ENCODE measurements at regions not wholly inside any gene's neighbourhood (a gene's known extent, or its start where the extent isn't known, plus 50 kb on each side); places are given as distances from the start of the nearest gene placed in this dataset.

DNA sequence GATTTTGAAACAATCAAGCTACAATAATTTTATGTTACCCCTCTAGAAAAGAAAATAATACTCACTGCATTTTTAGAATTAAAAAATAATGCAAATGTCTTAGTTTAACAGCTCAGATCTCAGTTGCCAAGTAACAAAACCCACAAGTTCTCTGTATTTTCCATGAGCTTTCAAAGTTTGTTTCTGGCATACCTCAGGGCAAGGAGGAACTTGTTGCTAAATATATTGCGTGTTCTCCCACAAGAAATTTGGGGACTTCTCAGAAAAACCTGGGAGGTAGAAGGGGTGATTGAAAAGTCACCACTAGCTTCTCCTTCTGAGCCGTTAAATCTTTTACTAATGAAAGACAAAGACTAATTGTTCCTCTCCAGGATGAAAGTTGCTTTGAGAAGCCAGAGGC is 236.8 kb upstream of the MARCKS start:
- Histone ChIP-seq H3K27ac (ENCODE audit: low read depth, low read length) (no peak overlapping the region), H3K9ac (ENCODE audit: low read length) (no peak overlapping the region), H3K9me3 (ENCODE audit: control insufficient read depth in 1 of 2, insufficient read depth in 1 of 2, low read depth in 1 of 2, low read length in 2 of 2) (no peaks in the 10 kb centered on the region), H3K9me2 (ENCODE audit: insufficient read depth) (no peaks in the 10 kb centered on the region), H3K4me2 (ENCODE audit: low read length) (no peak overlapping the region), H3K36me3 (ENCODE audit: control insufficient read depth in 1 of 2, insufficient read depth in 2 of 2, low read length in 2 of 2) (no peaks in the 10 kb centered on the region), H2AFZ (ENCODE audit: low read depth, low read length, poor library complexity, severe bottlenecking) (no peak overlapping the region), H3K27me3 (ENCODE audit: insufficient read depth, low read length) (no peaks in the 10 kb centered on the region), H3K4me1 (ENCODE audit: control insufficient read depth in 1 of 2, insufficient read depth in 2 of 2, low read length in 2 of 2) (no peaks in the 10 kb centered on the region), H3K79me2 (ENCODE audit: insufficient read depth, low read length) (no peaks in the 10 kb centered on the region), H4K20me1 (ENCODE audit: insufficient read depth) (no peaks in the 10 kb centered on the region), H3K4me3 (replicated peaks in 1 of 2; ENCODE audit: low read depth in 1 of 2, low read length in 2 of 2) (no peak overlapping the region)
- ATAC-seq (no peak), DNase-seq (ENCODE audit: low read depth, low spot score) (no peak)
- POLR2A ChIA-PET, result no interaction called here
- intact Hi-C loops (cut with micrococcal nuclease), result no loop called here
- TF ChIP-seq, protein P1, sequence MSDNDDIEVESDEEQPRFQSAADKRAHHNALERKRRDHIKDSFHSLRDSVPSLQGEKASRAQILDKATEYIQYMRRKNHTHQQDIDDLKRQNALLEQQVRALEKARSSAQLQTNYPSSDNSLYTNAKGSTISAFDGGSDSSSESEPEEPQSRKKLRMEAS (IDR thresholded peaks at IDR 0.05), result no peak
- TF ChIP-seq, protein P2, sequence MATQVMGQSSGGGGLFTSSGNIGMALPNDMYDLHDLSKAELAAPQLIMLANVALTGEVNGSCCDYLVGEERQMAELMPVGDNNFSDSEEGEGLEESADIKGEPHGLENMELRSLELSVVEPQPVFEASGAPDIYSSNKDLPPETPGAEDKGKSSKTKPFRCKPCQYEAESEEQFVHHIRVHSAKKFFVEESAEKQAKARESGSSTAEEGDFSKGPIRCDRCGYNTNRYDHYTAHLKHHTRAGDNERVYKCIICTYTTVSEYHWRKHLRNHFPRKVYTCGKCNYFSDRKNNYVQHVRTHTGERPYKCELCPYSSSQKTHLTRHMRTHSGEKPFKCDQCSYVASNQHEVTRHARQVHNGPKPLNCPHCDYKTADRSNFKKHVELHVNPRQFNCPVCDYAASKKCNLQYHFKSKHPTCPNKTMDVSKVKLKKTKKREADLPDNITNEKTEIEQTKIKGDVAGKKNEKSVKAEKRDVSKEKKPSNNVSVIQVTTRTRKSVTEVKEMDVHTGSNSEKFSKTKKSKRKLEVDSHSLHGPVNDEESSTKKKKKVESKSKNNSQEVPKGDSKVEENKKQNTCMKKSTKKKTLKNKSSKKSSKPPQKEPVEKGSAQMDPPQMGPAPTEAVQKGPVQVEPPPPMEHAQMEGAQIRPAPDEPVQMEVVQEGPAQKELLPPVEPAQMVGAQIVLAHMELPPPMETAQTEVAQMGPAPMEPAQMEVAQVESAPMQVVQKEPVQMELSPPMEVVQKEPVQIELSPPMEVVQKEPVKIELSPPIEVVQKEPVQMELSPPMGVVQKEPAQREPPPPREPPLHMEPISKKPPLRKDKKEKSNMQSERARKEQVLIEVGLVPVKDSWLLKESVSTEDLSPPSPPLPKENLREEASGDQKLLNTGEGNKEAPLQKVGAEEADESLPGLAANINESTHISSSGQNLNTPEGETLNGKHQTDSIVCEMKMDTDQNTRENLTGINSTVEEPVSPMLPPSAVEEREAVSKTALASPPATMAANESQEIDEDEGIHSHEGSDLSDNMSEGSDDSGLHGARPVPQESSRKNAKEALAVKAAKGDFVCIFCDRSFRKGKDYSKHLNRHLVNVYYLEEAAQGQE (IDR thresholded peaks at IDR 0.05; ENCODE audit: low read depth), result no peak
- no peak for TF ChIP-seq POLR2A (IDR thresholded peaks at IDR 0.05; ENCODE audit: borderline replicate concordance, extremely low read depth, insufficient read depth, insufficient read length)
- TF ChIP-seq CEBPB (IDR thresholded peaks at IDR 0.05; ENCODE audit: low read depth), result no peak
- TF ChIP-seq, protein P3, sequence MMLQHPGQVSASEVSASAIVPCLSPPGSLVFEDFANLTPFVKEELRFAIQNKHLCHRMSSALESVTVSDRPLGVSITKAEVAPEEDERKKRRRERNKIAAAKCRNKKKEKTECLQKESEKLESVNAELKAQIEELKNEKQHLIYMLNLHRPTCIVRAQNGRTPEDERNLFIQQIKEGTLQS (IDR thresholded peaks at IDR 0.05), result no peak
- TF ChIP-seq SIN3A (IDR thresholded peaks at IDR 0.05; ENCODE audit: low read depth), result no peak
- no peak for TF ChIP-seq SRF (IDR thresholded peaks at IDR 0.05; ENCODE audit: low read depth)
- TF ChIP-seq TCF7L2 (IDR thresholded peaks at IDR 0.05; ENCODE audit: borderline replicate concordance, extremely low read depth, insufficient read depth, insufficient read length), result no peak
- no peak for TF ChIP-seq FOSL1 (IDR thresholded peaks at IDR 0.05; ENCODE audit: low read depth)
- no peak for TF ChIP-seq SP1 (IDR thresholded peaks at IDR 0.05; ENCODE audit: low read depth)
- no peak for TF ChIP-seq ZNF274 (IDR thresholded peaks at IDR 0.05; ENCODE audit: low read depth, low read length)
- no peak for TF ChIP-seq ELF1 (IDR thresholded peaks at IDR 0.05; ENCODE audit: borderline replicate concordance, low read depth)
- TF ChIP-seq YY1 (IDR thresholded peaks at IDR 0.05; ENCODE audit: extremely low read depth, insufficient replicate concordance, low read depth, low read length), result no peak
- TF ChIP-seq POLR2AphosphoS5 (IDR thresholded peaks at IDR 0.05; ENCODE audit: low read depth, low read length), result no peak
- TF ChIP-seq, protein P4, sequence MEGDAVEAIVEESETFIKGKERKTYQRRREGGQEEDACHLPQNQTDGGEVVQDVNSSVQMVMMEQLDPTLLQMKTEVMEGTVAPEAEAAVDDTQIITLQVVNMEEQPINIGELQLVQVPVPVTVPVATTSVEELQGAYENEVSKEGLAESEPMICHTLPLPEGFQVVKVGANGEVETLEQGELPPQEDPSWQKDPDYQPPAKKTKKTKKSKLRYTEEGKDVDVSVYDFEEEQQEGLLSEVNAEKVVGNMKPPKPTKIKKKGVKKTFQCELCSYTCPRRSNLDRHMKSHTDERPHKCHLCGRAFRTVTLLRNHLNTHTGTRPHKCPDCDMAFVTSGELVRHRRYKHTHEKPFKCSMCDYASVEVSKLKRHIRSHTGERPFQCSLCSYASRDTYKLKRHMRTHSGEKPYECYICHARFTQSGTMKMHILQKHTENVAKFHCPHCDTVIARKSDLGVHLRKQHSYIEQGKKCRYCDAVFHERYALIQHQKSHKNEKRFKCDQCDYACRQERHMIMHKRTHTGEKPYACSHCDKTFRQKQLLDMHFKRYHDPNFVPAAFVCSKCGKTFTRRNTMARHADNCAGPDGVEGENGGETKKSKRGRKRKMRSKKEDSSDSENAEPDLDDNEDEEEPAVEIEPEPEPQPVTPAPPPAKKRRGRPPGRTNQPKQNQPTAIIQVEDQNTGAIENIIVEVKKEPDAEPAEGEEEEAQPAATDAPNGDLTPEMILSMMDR (IDR thresholded peaks at IDR 0.05 in 2 of 3, conservative IDR thresholded peaks at IDR 0.05 in 1 of 3; ENCODE audit: borderline replicate concordance in 1 of 3, insufficient read depth in 1 of 3, low read depth in 2 of 3, low read length in 2 of 3), result no peak
- TF ChIP-seq, protein P5, sequence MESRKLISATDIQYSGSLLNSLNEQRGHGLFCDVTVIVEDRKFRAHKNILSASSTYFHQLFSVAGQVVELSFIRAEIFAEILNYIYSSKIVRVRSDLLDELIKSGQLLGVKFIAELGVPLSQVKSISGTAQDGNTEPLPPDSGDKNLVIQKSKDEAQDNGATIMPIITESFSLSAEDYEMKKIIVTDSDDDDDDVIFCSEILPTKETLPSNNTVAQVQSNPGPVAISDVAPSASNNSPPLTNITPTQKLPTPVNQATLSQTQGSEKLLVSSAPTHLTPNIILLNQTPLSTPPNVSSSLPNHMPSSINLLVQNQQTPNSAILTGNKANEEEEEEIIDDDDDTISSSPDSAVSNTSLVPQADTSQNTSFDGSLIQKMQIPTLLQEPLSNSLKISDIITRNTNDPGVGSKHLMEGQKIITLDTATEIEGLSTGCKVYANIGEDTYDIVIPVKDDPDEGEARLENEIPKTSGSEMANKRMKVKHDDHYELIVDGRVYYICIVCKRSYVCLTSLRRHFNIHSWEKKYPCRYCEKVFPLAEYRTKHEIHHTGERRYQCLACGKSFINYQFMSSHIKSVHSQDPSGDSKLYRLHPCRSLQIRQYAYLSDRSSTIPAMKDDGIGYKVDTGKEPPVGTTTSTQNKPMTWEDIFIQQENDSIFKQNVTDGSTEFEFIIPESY (IDR thresholded peaks at IDR 0.05; ENCODE audit: extremely low read depth, insufficient replicate concordance, low read length), result no peak
- TF ChIP-seq EZH2phosphoT487 (IDR thresholded peaks at IDR 0.05; ENCODE audit: borderline replicate concordance), result no peak
- no peak for TF ChIP-seq RAD21 (IDR thresholded peaks at IDR 0.05; ENCODE audit: low read depth)
- TF ChIP-seq ZFX (IDR thresholded peaks at IDR 0.05), result no peak
- CTCF ChIA-PET, result no interaction called here
- no TSS peak for BruUV-seq (replicated peaks)
- RAD21 ChIA-PET (ENCODE audit: low non-redundant PET in 1 of 2, low total read pairs in 2 of 2, uncharacterized antibody in 2 of 2, unreplicated experiment in 2 of 2), result no interaction called here
